ENCODE measurements at regions not wholly inside any gene's neighbourhood (a gene's known extent, or its start where the extent isn't known, plus 50 kb on each side); places are given as distances from the start of the nearest gene placed in this dataset.

DNA sequence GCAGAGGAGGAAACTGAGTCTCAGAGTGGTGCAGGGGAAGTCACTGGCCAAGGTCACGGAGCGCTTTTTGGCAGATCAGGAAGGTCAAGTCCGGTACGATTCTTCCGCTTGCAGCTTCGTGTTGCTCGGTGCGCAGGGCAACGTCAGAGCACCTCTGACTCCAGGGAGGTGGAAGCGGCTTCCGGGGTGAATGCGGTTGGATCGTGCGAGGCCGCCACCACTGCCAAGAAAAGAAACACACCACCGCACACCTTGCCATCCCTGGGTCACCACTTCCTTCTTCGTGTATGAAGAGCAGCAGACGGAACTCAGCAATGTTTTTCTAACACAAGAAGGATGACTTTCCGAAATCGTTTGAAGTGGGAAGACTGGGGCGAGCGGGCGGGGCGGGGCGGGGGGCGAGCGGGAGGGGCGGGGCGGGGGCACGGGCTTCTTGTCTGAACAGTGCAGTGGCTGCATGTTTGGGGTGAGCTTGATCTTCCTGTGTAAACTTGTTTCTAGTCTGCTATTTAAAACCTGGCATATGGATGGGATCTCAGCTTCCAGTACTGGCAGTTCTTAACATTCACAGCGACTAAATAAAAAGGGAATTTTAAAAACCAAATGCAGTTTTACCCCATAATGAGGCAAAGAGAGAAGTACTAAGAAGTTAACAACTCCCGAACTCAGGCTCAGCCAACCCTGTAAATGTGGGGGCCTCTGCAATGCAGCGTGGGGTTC lies 300.0 kb downstream of the RRAGC start:
- no peak for DNase-seq (ENCODE audit: low read depth)
- TF ChIP-seq CTCF (conservative IDR thresholded peaks at IDR 0.05; ENCODE audit: low read depth, low read length): no peak
- H3K4me3 ChIP-seq (ENCODE audit: low read depth, low read length): no peak overlapping the region

DNA sequence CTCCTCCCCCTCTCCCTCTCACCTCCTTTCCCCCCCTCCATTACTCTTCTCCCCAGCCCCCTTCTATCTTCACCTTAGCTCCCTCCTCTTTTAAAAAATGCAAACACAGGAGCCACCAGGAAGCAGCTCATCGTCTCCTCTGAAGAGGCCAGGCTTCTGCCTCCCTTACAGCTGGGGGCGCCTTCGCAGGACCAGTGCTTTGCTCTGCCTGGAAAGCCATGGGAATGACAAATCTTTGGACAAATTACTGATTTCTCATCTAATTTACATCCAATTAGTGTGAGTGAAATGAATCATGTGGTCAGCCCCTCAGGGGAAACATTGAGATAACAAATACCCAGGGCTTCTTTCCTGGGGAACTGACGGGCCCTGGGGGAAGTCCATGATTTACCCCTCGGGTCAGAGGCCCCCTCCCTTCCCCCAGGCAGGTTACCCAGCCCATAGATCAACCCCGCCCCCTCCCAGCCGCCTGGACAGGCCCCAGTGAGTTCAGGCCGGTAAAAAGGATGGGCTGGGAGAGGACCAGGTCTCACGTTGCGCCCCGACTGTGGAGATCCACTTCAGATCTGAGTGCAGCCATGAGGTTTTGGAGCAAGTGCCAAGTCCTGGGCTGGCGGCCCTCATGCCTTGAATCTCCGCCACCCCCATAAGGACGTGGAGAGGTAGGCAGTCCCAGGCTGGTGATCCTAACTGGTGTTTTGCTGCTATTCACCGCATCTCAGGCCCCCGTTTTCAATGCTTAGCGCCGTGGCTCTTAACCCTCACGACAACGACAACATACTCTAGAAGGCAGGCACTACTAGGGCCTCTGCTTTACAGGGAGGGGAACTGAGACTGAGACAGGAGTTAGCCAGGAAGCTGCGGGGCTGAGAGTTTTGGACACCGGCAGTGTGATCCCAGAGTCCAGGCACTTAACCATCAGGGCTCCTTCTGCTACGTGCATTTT lies 300.8 kb downstream of the RRAGC start:
- no peak overlapping the region for H3K4me3 ChIP-seq (ENCODE audit: low read depth, low read length)
- TF ChIP-seq CTCF (conservative IDR thresholded peaks at IDR 0.05; ENCODE audit: low read depth, low read length): no peak
- DNase-seq (ENCODE audit: low read depth): no peak

DNA sequence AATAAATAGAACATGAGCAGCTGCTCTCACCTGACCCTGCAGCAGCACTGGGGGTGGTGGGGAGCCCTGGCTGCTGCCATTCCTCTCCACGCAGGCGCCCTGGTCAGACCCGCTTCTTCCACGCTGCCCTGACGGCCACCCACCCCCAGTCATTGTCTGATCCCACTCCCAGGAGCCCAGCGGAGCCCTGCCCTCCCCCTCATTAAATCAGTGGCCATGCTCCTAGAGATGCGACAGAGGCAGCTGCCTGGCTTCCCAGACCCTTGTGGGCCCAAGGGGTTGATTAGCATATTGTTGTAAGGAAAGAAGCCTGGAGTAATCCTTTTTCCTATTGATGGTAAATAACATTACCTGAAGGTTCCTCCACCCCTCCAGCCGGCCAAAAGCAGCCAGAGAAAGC lies 301.5 kb downstream of the RRAGC start:
- DNase-seq (ENCODE audit: low read depth): no peak
- no peak overlapping the region for H3K4me3 ChIP-seq (ENCODE audit: low read depth, low read length)

GRCh38 chr1:38555594-38555993 lies 304.0 kb downstream of the RRAGC start:
- no peak for TF ChIP-seq CTCF (conservative IDR thresholded peaks at IDR 0.05; ENCODE audit: low read depth, low read length)
- no peak for DNase-seq (ENCODE audit: low read depth)
- H3K4me3 ChIP-seq (ENCODE audit: low read depth, low read length): no peak overlapping the region

More for the DNA sequence above, 301.5 kb downstream of the RRAGC start:
- no peak for TF ChIP-seq CTCF (conservative IDR thresholded peaks at IDR 0.05; ENCODE audit: low read depth, low read length)

DNA sequence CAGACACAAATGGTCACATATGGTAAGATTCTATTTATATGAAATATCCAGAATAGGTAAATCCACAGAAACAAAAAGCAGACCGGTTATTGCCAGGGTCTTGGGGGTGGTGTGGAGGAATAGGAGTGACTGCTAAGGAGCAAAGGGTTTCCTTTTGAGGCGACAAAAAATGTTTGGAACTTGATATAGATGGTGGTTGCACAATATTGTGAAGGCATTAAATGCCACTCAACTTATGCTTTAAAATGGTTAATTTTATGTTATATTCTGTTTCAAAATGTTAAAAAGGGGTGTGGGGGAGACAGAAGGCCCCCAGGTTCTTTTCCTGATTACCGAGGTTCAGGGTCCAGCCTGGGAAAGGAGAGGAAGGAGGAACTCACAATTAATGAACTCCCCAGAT lies 304.4 kb downstream of the RRAGC start:
- no peak overlapping the region for H3K4me3 ChIP-seq (ENCODE audit: low read depth, low read length)
- DNase-seq (ENCODE audit: low read depth): no peak
- TF ChIP-seq CTCF (conservative IDR thresholded peaks at IDR 0.05; ENCODE audit: low read depth, low read length): no peak

DNA sequence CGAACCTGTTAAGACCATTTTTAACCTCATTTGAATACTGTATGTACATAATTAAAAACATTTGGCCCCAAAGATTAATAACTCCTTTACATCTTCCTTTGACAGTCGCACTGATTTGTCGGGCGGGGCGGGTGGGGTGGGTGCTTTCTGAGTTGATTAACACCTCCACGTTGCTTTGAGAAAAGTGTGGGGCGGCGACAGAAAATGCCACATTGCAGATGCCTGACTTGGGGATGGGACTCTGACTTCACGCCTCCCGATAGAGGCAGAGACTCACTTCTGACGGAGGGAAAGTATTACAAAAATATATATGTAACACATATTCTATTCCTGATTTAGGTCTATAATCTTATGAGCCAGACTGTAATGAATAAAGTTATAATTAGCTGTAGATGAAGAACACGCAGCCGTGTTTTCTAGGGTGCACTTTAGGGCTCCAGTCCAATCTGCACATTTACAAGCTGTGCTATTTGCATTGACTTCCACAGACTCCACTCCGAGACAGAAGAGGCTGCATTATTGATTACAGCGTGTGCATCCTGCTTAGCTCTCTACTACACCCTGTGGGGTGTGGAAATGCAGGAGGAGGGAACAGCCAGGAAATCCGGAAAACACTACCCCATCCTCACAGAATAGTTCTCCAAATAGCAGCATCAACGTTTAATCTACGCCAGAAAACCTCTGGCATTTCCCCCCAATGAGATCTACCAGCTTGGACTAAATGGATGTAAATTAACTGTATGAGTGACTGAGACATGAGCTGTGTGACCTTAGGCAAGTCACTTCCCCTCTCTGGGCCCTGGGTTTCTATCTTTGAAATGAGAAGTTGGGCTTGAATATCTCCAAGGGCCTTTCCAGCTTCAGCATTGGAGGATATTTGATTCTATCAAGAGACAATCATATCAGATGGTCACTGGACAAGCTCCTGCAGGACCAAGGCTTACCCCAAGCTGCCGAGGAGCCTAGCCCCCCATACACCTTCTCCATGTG lies 308.0 kb downstream of the RRAGC start:
- no peak for DNase-seq (ENCODE audit: low read depth)
- TF ChIP-seq CTCF (conservative IDR thresholded peaks at IDR 0.05; ENCODE audit: low read depth, low read length): no peak
- H3K4me3 ChIP-seq (ENCODE audit: low read depth, low read length): no peak overlapping the region
